Type B pancreatic cell (in vitro differentiated cells): ENCODE measurements at regions not wholly inside any gene's neighbourhood (a gene's known extent, or its start where the extent isn't known, plus 50 kb on each side); places are given as distances from the start of the nearest gene placed in this dataset.
A peak's percentile ranks its signal among the peaks of the same experiment; 100 is the strongest.

Experiments used
- DNase-seq: peaks from one replicate; pipeline ENCODE4 v3.0.0; 2021; ENCODE audit warnings: mixed read lengths; ENCODE audit not compliant: unreplicated experiment; ENCODE audit errors: extremely low spot score
- H3K27ac Mint-ChIP-seq: 2 replicates; pipeline ENCODE4 v1.8.0; 2021; ENCODE audit warnings: mild to moderate bottlenecking, mixed read lengths
- H3K27me3 Mint-ChIP-seq: 2 replicates; pipeline ENCODE4 v1.8.0; 2021; ENCODE audit warnings: mixed read lengths
- H3K36me3 Mint-ChIP-seq: 2 replicates; pipeline ENCODE4 v1.8.0; 2021; ENCODE audit warnings: mixed read lengths
- H3K4me1 Mint-ChIP-seq: one replicate; pipeline ENCODE4 v1.8.0; 2021; ENCODE audit warnings: mixed read lengths; ENCODE audit not compliant: unreplicated experiment
- H3K4me3 Mint-ChIP-seq: 2 replicates; pipeline ENCODE4 v1.8.0; 2021; ENCODE audit warnings: mild to moderate bottlenecking, mixed read lengths
- H3K9me3 Mint-ChIP-seq: 2 replicates; pipeline ENCODE4 v1.8.0; 2021; ENCODE audit warnings: mixed read lengths
- TF ChIP-seq, protein P1 (sequence below): fragments of 200-600 bp; sonication (generic); conservative IDR thresholded peaks from 2 replicates; pipeline ENCODE4 v1.5.0; 2021; ENCODE audit warnings: antibody characterized with exemption, mild to moderate bottlenecking

DNA sequence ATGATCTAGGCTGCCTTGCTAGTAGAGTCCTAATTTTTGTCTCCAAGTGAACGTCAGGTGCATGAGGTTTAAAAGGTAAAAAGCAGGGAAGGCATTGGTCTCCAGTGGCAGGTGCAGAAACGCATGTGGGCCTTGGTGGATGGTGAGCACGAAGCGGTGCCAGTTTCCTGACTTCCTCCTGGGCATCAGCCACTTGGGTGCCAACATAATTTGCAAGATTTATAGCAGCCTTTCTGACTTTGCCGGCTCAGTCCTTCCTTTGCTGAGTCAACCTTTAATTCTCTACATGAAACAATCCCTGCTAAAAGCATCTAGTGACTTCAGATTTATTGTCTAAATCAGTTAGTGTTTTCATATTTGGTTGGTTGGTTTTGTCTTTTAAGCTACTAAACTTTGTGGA lies 355.7 kb upstream of the TMEM132C start:
- DNase-seq, result no peak
- Mint-ChIP-seq H3K4me1 (no peaks in the 10 kb centered on the region), H3K4me3 (no peak overlapping the region), H3K27ac (no peak overlapping the region), H3K36me3 (no peaks in the 10 kb centered on the region), H3K9me3 (no peaks in the 10 kb centered on the region), H3K27me3 (peaks cover 8% of the 10 kb centered on the region)
- TF ChIP-seq, protein P1, sequence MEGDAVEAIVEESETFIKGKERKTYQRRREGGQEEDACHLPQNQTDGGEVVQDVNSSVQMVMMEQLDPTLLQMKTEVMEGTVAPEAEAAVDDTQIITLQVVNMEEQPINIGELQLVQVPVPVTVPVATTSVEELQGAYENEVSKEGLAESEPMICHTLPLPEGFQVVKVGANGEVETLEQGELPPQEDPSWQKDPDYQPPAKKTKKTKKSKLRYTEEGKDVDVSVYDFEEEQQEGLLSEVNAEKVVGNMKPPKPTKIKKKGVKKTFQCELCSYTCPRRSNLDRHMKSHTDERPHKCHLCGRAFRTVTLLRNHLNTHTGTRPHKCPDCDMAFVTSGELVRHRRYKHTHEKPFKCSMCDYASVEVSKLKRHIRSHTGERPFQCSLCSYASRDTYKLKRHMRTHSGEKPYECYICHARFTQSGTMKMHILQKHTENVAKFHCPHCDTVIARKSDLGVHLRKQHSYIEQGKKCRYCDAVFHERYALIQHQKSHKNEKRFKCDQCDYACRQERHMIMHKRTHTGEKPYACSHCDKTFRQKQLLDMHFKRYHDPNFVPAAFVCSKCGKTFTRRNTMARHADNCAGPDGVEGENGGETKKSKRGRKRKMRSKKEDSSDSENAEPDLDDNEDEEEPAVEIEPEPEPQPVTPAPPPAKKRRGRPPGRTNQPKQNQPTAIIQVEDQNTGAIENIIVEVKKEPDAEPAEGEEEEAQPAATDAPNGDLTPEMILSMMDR, result no peak

DNA sequence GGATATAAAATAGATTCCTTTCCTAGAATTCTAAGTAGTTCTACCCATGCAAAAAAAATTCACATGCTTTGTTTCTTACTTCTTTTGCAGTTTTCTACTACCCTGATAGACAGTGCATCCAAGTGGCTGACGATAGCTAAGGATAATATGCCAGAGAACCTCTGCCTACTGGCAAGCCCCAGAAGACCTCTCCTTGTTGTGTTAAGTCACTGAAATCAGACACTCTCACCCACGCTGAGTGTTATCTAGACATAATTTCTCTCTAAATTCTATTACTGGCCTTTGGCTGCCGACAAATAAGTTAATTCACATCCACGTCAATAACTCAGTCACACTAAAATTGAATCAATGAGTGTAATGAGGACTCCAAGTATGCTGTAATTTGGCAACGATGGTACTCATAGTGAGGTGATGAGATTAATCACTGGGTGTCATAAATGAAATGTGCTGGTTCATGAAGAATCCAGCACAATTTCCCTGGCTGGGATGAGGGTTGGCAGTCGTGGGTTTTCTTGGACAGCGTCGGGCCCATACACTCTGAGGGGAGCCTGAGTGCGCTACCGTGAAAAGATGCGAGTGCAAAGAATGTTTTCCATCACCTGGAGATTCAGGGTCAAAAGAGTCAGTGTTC lies 354.8 kb upstream of the TMEM132C start:
- Mint-ChIP-seq H3K27ac (no peak overlapping the region), H3K4me1 (no peaks in the 10 kb centered on the region), H3K9me3 (no peaks in the 10 kb centered on the region), H3K36me3 (no peaks in the 10 kb centered on the region), H3K4me3 (no peak overlapping the region), H3K27me3 (peaks cover 8% of the 10 kb centered on the region)
- TF ChIP-seq, protein P1, result no peak
- no peak for DNase-seq

DNA sequence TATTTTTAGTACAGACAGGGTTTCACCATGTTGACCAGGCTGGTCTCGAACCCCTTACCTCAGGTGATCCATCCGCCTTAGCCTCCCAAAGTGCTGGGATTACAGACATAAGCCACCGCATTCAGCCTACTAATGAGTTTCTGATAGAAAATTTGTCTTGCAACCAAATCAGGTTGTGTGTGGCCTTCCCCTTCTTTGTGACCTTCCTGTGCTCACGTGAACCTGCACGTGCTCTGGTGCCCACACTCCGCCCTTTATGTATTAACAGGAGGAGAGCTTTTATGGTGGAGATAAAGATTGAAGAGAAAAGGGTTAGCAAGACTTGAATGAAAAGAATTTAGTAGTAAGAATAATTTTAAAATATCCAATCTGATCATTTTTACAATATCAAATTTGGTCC lies 343.5 kb upstream of the TMEM132C start:
- Mint-ChIP-seq H3K4me1 (peaks cover 3% of the 10 kb centered on the region), H3K9me3 (no peaks in the 10 kb centered on the region), H3K36me3 (no peaks in the 10 kb centered on the region), H3K27ac (no peak overlapping the region), H3K27me3 (no peaks in the 10 kb centered on the region), H3K4me3 (no peak overlapping the region)
- no peak for DNase-seq
- TF ChIP-seq, protein P1, result no peak

DNA sequence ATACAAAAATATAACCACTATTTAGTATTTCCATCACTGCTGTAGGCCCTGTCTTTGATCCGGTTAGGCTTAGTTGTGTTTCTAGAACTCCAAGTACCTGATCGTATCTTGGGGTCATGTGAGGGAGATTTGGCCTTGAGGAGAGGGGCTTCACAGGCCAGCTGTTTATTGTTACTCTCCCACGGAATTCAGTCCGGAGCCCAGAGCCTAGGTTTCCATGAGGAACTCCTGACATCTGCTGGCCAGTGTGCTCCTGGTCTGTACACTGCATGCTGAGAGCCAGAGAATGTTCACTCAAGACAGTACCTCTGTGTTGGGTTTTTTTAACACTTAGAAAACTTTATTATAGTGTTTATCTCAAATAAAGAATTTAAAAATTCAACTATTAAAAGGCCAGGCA lies 341.0 kb upstream of the TMEM132C start:
- H3K4me1 Mint-ChIP-seq, result peaks cover 3% of the 10 kb centered on the region
- no peak overlapping the region for H3K27ac Mint-ChIP-seq
- H3K4me3 Mint-ChIP-seq, result no peak overlapping the region
- no peak for DNase-seq
- TF ChIP-seq, protein P1, result peak; percentile 75
- H3K27me3 Mint-ChIP-seq, result peaks cover 3% of the 10 kb centered on the region
- no peaks in the 10 kb centered on the region for H3K36me3 Mint-ChIP-seq
- H3K9me3 Mint-ChIP-seq, result no peaks in the 10 kb centered on the region

DNA sequence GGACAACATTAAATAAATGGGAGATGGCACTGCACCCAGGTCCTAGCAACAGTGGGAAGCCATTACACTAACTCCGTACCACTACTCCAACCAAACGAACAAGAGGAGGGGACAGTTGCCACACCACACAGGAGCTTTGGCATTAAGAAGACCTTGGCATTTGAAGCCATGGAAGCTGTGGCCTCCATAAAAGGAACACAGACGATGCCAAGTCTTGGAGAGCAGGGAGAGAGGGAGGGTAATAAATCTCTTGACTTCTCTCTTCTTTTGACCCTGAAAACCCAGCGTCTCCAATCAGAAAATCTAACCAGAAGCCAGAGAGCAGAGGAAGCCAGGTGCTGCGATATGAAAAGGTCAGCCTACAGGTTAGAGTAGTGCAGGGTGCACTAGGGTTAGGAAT lies 338.8 kb upstream of the TMEM132C start:
- DNase-seq, result no peak
- TF ChIP-seq, protein P1, result no peak
- no peaks in the 10 kb centered on the region for H3K9me3 Mint-ChIP-seq

More for the DNA sequence above, 338.8 kb upstream of the TMEM132C start:
- peaks cover 3% of the 10 kb centered on the region for H3K27me3 Mint-ChIP-seq
- H3K4me3 Mint-ChIP-seq, result no peak overlapping the region
- H3K36me3 Mint-ChIP-seq, result no peaks in the 10 kb centered on the region
- H3K4me1 Mint-ChIP-seq, result peaks cover 3% of the 10 kb centered on the region
- no peak overlapping the region for H3K27ac Mint-ChIP-seq
